ENCODE measurements at regions not wholly inside any gene's neighbourhood (a gene's known extent, or its start where the extent isn't known, plus 50 kb on each side); places are given as distances from the start of the nearest gene placed in this dataset.

DNA sequence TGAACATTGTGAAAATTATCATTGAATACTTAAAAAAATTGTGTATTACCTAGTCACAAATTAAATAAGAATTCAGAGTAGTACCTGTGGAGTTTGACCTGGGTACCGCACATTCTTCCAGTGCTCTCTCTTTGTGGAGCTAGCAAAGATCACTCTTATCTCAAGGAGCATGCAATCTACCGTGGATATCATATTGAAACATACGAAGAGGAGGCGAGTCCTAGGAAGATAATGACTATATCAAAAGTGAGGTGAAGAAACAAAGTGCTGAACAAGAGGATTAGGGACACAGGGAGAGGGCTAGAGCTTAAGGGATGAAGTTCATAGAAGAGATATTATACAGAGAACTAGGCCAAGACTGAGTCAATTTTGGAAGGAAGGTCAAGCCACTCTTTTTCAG lies 55.9 kb upstream of the NR3C1 start:
- intact Hi-C loops (cut with micrococcal nuclease) (no loop called here), in situ Hi-C loops (cut with MboI) (no loop called here)
- WGBS (ENCODE audit: insufficient coverage, low coverage, missing lambda C conversion rate): 0% methylated on average over 4 of the region's 4 CpGs
- no peaks in the 10 kb centered on the region for H3K36me3 ChIP-seq (ENCODE audit: control insufficient read depth, insufficient read depth, low read length)
- H2AFZ ChIP-seq (ENCODE audit: low read depth, low read length): no peak overlapping the region
- no peaks in the 10 kb centered on the region; a peak in 1 of 5 replicates for H3K4me1 ChIP-seq (replicated peaks in 1 of 2; ENCODE audit: control insufficient read depth in 2 of 2, insufficient read depth in 2 of 2, low read length in 2 of 2)
- H3K9me3 ChIP-seq (replicated peaks; ENCODE audit: control insufficient read depth, insufficient read depth, low read depth, low read length): no peaks in the 10 kb centered on the region
- DNase-seq (ENCODE audit: extremely low read depth in 1 of 4, low spot score in 3 of 4) (peak in 2 of 4 experiments; percentile 4 to 8), FAIRE-seq (no peak), ATAC-seq (no peak)
- H3K27me3 ChIP-seq (ENCODE audit: control insufficient read depth in 2 of 2, insufficient read depth in 2 of 2, low read length in 2 of 2): peaks cover 0 to 4% of the 10 kb centered on the region in 2 experiments; a peak in 1 of 5 replicates
- TF ChIP-seq TAL1 (IDR thresholded peaks at IDR 0.05) (peak; percentile 49; the same call in 1 of the 2 replicates), CBFA2T3 (IDR thresholded peaks at IDR 0.05) (peak; percentile 51), NCOR1 (IDR thresholded peaks at IDR 0.05) (peak; percentile 30; the same call in 1 of the 2 replicates), TRIM24 (IDR thresholded peaks at IDR 0.05) (no peak), ARID1B (IDR thresholded peaks at IDR 0.05) (peak; percentile 55; the same call in 1 of the 2 replicates), ZNF583 (CRISPR knock-in tag; IDR thresholded peaks at IDR 0.05) (no peak), TEAD4 (IDR thresholded peaks at IDR 0.05; ENCODE audit: low read length) (peak; percentile 52), TEAD4 (CRISPR knock-in tag; IDR thresholded peaks at IDR 0.05; ENCODE audit: borderline replicate concordance) (no peak), XRCC4 (IDR thresholded peaks at IDR 0.05; ENCODE audit: extremely low read depth, insufficient read depth, insufficient read length) (no peak)
- TF ChIP-seq, protein P1, sequence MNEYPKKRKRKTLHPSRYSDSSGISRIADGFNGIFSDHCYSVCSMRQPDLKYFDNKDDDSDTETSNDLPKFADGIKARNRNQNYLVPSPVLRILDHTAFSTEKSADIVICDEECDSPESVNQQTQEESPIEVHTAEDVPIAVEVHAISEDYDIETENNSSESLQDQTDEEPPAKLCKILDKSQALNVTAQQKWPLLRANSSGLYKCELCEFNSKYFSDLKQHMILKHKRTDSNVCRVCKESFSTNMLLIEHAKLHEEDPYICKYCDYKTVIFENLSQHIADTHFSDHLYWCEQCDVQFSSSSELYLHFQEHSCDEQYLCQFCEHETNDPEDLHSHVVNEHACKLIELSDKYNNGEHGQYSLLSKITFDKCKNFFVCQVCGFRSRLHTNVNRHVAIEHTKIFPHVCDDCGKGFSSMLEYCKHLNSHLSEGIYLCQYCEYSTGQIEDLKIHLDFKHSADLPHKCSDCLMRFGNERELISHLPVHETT (CRISPR knock-in tag; conservative IDR thresholded peaks at IDR 0.05 in 1 of 2, IDR thresholded peaks at IDR 0.05 in 1 of 2): no peak
- no peak overlapping the region for H3K9ac ChIP-seq (ENCODE audit: insufficient read depth in 1 of 2, low read depth in 2 of 2, low read length in 2 of 2)
- H4K20me1 ChIP-seq (replicated peaks; ENCODE audit: control insufficient read depth, insufficient read depth, low read length): no peaks in the 10 kb centered on the region
- POLR2A ChIA-PET: no interaction called here
- CTCF ChIA-PET (ENCODE audit: low intra/inter-chr PET ratio): no interaction called here
- no peaks in the 10 kb centered on the region for H3K79me2 ChIP-seq (ENCODE audit: control insufficient read depth, insufficient read depth, low read length)
- no peak overlapping the region for H3K27ac ChIP-seq (ENCODE audit: extremely low read depth, low read depth, low read length)
- H3K4me2 ChIP-seq (ENCODE audit: insufficient read depth, low read length): no peak overlapping the region
- no TSS peak for BruUV-seq (replicated peaks)
- no peak overlapping the region for H3K4me3 ChIP-seq
- no peaks in the 10 kb centered on the region for H3K9me1 ChIP-seq (ENCODE audit: control insufficient read depth, insufficient read depth, low read length)

Measured in K562 (cell line).